ENCODE measurements at regions not wholly inside any gene's neighbourhood (a gene's known extent, or its start where the extent isn't known, plus 50 kb on each side); places are given as distances from the start of the nearest gene placed in this dataset.
"Not testable (repeated sequence)": the region's sequence is repeated elsewhere in the genome, so short reads cannot be mapped to it uniquely, and the experiment has no call there.

GRCh38 chr11:106520146-106520912 is 442.9 kb downstream of the AASDHPPT start:
- Mint-ChIP-seq H3K9me3 (peaks cover 6% of the 10 kb centered on the region), H3K4me3 (no peak overlapping the region), H3K4me1 (ENCODE audit: low read depth) (no peaks in the 10 kb centered on the region), H3K27ac (no peak overlapping the region), H3K27me3 (ENCODE audit: low read depth) (no peaks in the 10 kb centered on the region), H3K36me3 (ENCODE audit: low read depth) (no peaks in the 10 kb centered on the region)
- CTCF ChIA-PET: no interaction called here
- intact Hi-C loops (cut with micrococcal nuclease): no loop called here
- DNase-seq: no peak

GRCh38 chr11:106520920-106521319 is 443.5 kb downstream of the AASDHPPT start:
- Mint-ChIP-seq H3K9me3 (peaks cover 5% of the 10 kb centered on the region), H3K4me3 (no peak overlapping the region), H3K27ac (no peak overlapping the region), H3K36me3 (ENCODE audit: low read depth) (no peaks in the 10 kb centered on the region), H3K4me1 (ENCODE audit: low read depth) (no peaks in the 10 kb centered on the region), H3K27me3 (ENCODE audit: low read depth) (no peaks in the 10 kb centered on the region)
- CTCF ChIA-PET: no interaction called here
- intact Hi-C loops (cut with micrococcal nuclease): no loop called here
- no peak for DNase-seq

GRCh38 chr11:106523171-106523570 is 445.7 kb downstream of the AASDHPPT start:
- no peak overlapping the region for H3K4me3 Mint-ChIP-seq
- no peak for DNase-seq
- no peaks in the 10 kb centered on the region for H3K36me3 Mint-ChIP-seq (ENCODE audit: low read depth)
- intact Hi-C loops (cut with micrococcal nuclease): no loop called here
- H3K27me3 Mint-ChIP-seq (ENCODE audit: low read depth): no peaks in the 10 kb centered on the region
- peaks cover 8% of the 10 kb centered on the region for H3K9me3 Mint-ChIP-seq
- no peak overlapping the region for H3K27ac Mint-ChIP-seq
- no peaks in the 10 kb centered on the region for H3K4me1 Mint-ChIP-seq (ENCODE audit: low read depth)
- CTCF ChIA-PET: no interaction called here

GRCh38 chr11:106523921-106524320 is 446.5 kb downstream of the AASDHPPT start:
- H3K4me1 Mint-ChIP-seq (ENCODE audit: low read depth): no peaks in the 10 kb centered on the region
- H3K36me3 Mint-ChIP-seq (ENCODE audit: low read depth): no peaks in the 10 kb centered on the region
- H3K4me3 Mint-ChIP-seq: no peak overlapping the region
- no peak overlapping the region for H3K27ac Mint-ChIP-seq
- intact Hi-C loops (cut with micrococcal nuclease): no loop called here
- DNase-seq: no peak
- H3K9me3 Mint-ChIP-seq: peaks cover 8% of the 10 kb centered on the region
- CTCF ChIA-PET: interaction anchor here (0.5 kb wide), 1 partner anchor 134 kb away, joined by 3 read pairs; no protein-coding TSS in a partner anchor
- H3K27me3 Mint-ChIP-seq (ENCODE audit: low read depth): no peaks in the 10 kb centered on the region

GRCh38 chr11:106524436-106524835 is 447.0 kb downstream of the AASDHPPT start:
- Mint-ChIP-seq H3K36me3 (ENCODE audit: low read depth) (no peaks in the 10 kb centered on the region), H3K9me3 (peaks cover 8% of the 10 kb centered on the region), H3K4me3 (no peak overlapping the region), H3K27ac (no peak overlapping the region), H3K27me3 (ENCODE audit: low read depth) (no peaks in the 10 kb centered on the region), H3K4me1 (ENCODE audit: low read depth) (no peaks in the 10 kb centered on the region)
- DNase-seq: no peak
- intact Hi-C loops (cut with micrococcal nuclease): no loop called here
- CTCF ChIA-PET: no interaction called here

- H3K27ac Mint-ChIP-seq; H3K4me3 Mint-ChIP-seq; H3K27me3 Mint-ChIP-seq (ENCODE audit: low read depth); intact Hi-C loops (cut with micrococcal nuclease); H3K9me3 Mint-ChIP-seq; H3K36me3 Mint-ChIP-seq (ENCODE audit: low read depth); H3K4me1 Mint-ChIP-seq (ENCODE audit: low read depth); CTCF ChIA-PET; DNase-seq: not testable (repeated sequence)
These were observed 454.2 kb downstream of the AASDHPPT start for GRCh38 chr11:106531648-106532047.

GRCh38 chr11:106533046-106533445 is 455.6 kb downstream of the AASDHPPT start:
- H3K27me3 Mint-ChIP-seq (ENCODE audit: low read depth): no peaks in the 10 kb centered on the region
- intact Hi-C loops (cut with micrococcal nuclease): no loop called here
- no peaks in the 10 kb centered on the region for H3K4me1 Mint-ChIP-seq (ENCODE audit: low read depth)
- no peaks in the 10 kb centered on the region for H3K36me3 Mint-ChIP-seq (ENCODE audit: low read depth)
- peaks cover 1% of the 10 kb centered on the region for H3K9me3 Mint-ChIP-seq
- CTCF ChIA-PET: interaction anchor here (0.6 kb wide), 1 partner anchor 382 kb away, joined by 3 read pairs; no protein-coding TSS in a partner anchor
- no peak overlapping the region for H3K27ac Mint-ChIP-seq
- DNase-seq: no peak
- no peak overlapping the region for H3K4me3 Mint-ChIP-seq

GRCh38 chr11:106540001-106540400 is 462.5 kb downstream of the AASDHPPT start:
- Mint-ChIP-seq H3K36me3 (ENCODE audit: low read depth) (no peaks in the 10 kb centered on the region), H3K9me3 (no peaks in the 10 kb centered on the region), H3K27ac (no peak overlapping the region), H3K4me1 (ENCODE audit: low read depth) (no peaks in the 10 kb centered on the region), H3K4me3 (no peak overlapping the region), H3K27me3 (ENCODE audit: low read depth) (no peaks in the 10 kb centered on the region)
- DNase-seq: no peak
- CTCF ChIA-PET: no interaction called here
- intact Hi-C loops (cut with micrococcal nuclease): no loop called here

- Mint-ChIP-seq H3K36me3 (ENCODE audit: low read depth) (no peaks in the 10 kb centered on the region), H3K9me3 (peaks cover 2% of the 10 kb centered on the region), H3K27me3 (ENCODE audit: low read depth) (no peaks in the 10 kb centered on the region), H3K4me1 (ENCODE audit: low read depth) (no peaks in the 10 kb centered on the region), H3K4me3 (no peak overlapping the region), H3K27ac (no peak overlapping the region)
- DNase-seq: no peak
- CTCF ChIA-PET: no interaction called here
- intact Hi-C loops (cut with micrococcal nuclease): no loop called here
These were observed 469.9 kb downstream of the GUCY1A2 start for GRCh38 chr11:106548406-106548805.

- Mint-ChIP-seq H3K27me3 (ENCODE audit: low read depth) (no peaks in the 10 kb centered on the region), H3K27ac (no peak overlapping the region), H3K36me3 (ENCODE audit: low read depth) (no peaks in the 10 kb centered on the region), H3K4me3 (no peak overlapping the region), H3K9me3 (peaks cover 9% of the 10 kb centered on the region), H3K4me1 (ENCODE audit: low read depth) (no peaks in the 10 kb centered on the region)
- intact Hi-C loops (cut with micrococcal nuclease): no loop called here
- DNase-seq: no peak
- CTCF ChIA-PET: interaction anchor here (0.7 to 0.9 kb wide), 2 partner anchors 8 to 552 kb away, joined by 3 to 4 read pairs; no protein-coding TSS in a partner anchor
These were observed 466.3 kb downstream of the GUCY1A2 start for GRCh38 chr11:106551744-106552673.

GRCh38 chr11:106552694-106553203 is 465.5 kb downstream of the GUCY1A2 start:
- Mint-ChIP-seq H3K4me1 (ENCODE audit: low read depth) (no peaks in the 10 kb centered on the region), H3K27me3 (ENCODE audit: low read depth) (no peaks in the 10 kb centered on the region), H3K9me3 (peaks cover 10% of the 10 kb centered on the region), H3K4me3 (no peak overlapping the region), H3K36me3 (ENCODE audit: low read depth) (no peaks in the 10 kb centered on the region), H3K27ac (no peak overlapping the region)
- CTCF ChIA-PET: interaction anchor here (0.9 kb wide), 1 partner anchor 8 kb away, joined by 3 read pairs; no protein-coding TSS in a partner anchor
- no peak for DNase-seq
- intact Hi-C loops (cut with micrococcal nuclease): no loop called here

- DNase-seq: no peak
- CTCF ChIA-PET: interaction anchor here (0.9 kb wide), 1 partner anchor 9 kb away, joined by 3 read pairs; no protein-coding TSS in a partner anchor
- H3K4me1 Mint-ChIP-seq (ENCODE audit: low read depth): no peaks in the 10 kb centered on the region
- peaks cover 10% of the 10 kb centered on the region for H3K9me3 Mint-ChIP-seq
- no peaks in the 10 kb centered on the region for H3K36me3 Mint-ChIP-seq (ENCODE audit: low read depth)
- no peaks in the 10 kb centered on the region for H3K27me3 Mint-ChIP-seq (ENCODE audit: low read depth)
- intact Hi-C loops (cut with micrococcal nuclease): no loop called here
- H3K4me3 Mint-ChIP-seq: no peak overlapping the region
- no peak overlapping the region for H3K27ac Mint-ChIP-seq
These were observed 465.0 kb downstream of the GUCY1A2 start for GRCh38 chr11:106553304-106553703.
